ENCODE measurements at regions not wholly inside any gene's neighbourhood (a gene's known extent, or its start where the extent isn't known, plus 50 kb on each side); places are given as distances from the start of the nearest gene placed in this dataset.

GRCh38 chr20:22223236-22223635, 361.1 kb downstream of the FOXA2 start:
- TF ChIP-seq, protein P1, sequence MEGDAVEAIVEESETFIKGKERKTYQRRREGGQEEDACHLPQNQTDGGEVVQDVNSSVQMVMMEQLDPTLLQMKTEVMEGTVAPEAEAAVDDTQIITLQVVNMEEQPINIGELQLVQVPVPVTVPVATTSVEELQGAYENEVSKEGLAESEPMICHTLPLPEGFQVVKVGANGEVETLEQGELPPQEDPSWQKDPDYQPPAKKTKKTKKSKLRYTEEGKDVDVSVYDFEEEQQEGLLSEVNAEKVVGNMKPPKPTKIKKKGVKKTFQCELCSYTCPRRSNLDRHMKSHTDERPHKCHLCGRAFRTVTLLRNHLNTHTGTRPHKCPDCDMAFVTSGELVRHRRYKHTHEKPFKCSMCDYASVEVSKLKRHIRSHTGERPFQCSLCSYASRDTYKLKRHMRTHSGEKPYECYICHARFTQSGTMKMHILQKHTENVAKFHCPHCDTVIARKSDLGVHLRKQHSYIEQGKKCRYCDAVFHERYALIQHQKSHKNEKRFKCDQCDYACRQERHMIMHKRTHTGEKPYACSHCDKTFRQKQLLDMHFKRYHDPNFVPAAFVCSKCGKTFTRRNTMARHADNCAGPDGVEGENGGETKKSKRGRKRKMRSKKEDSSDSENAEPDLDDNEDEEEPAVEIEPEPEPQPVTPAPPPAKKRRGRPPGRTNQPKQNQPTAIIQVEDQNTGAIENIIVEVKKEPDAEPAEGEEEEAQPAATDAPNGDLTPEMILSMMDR (IDR thresholded peaks at IDR 0.05; ENCODE audit: low read depth, low read length): no peak
- TF ChIP-seq POLR2A (IDR thresholded peaks at IDR 0.05; ENCODE audit: extremely low read depth, insufficient read length): no peak

Data from NB4 (cell line).